HUDEP-2 (cell line): ENCODE measurements at regions not wholly inside any gene's neighbourhood (a gene's known extent, or its start where the extent isn't known, plus 50 kb on each side); places are given as distances from the start of the nearest gene placed in this dataset.
"Not testable (repeated sequence)": the region's sequence is repeated elsewhere in the genome, so short reads cannot be mapped to it uniquely, and the experiment has no call there.

Experiments used
- DNase-seq, 76 experiments: peaks; one replicate each; lab custom pipeline; 2025; ENCODE audit not compliant: unreplicated experiment in 76 of 76; lab: John Stamatoyannopoulos, UW

DNA sequence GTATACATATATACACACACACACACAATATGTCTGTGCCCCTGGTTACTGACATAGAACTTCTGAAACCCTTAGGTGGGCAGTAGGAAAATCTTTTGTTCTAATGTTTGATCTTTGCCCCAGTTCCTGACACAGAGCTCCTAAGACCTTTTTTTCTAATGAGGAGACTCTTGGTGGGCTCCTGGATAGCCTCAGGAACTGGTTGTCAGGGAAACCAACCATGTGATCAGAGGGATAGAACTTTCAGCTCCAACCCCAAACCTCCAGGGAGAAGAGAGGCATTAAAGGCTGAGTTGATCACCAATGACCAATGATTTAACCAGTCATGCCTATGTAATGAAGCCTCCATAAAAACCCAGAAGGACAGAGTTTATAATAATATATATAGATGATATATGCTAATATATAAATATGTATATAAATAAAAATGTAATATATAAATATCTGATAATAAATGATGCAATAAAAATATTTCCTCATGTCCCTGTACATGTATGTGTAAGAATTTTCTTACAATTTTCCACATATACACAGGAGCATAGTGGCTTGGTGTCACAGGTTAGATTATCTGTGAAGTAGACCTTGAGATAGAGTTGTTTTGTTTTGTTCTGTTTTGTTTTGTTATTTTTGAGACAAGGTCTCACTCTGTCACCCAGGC is 93.3 kb downstream of the GPX5 start:
- DNase-seq: no peak

GRCh38 chr6:28621268-28621667 is 95.6 kb downstream of the GPX5 start:
- DNase-seq: not testable (repeated sequence)

- not testable (repeated sequence) for DNase-seq
Observed at GRCh38 chr6:28623242-28623641, 97.6 kb downstream of the GPX5 start.

DNA sequence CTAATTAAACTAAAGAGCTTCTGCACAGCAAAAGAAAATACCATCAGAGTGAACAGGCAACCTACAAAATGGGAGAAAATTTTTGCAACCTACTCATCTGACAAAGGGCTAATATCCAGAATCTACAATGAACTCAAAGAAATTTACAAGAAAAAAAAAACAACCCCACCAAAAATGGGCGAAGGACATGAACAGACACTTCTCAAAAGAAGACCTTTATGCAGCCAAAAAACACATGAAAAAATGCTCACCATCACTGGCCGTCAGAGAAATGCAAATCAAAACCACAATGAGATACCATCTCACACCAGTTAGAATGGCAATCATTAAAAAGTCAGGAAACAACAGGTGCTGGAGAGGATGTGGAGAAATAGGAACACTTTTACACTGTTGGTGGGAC is 100.7 kb downstream of the GPX5 start:
- not testable (repeated sequence) for DNase-seq

DNA sequence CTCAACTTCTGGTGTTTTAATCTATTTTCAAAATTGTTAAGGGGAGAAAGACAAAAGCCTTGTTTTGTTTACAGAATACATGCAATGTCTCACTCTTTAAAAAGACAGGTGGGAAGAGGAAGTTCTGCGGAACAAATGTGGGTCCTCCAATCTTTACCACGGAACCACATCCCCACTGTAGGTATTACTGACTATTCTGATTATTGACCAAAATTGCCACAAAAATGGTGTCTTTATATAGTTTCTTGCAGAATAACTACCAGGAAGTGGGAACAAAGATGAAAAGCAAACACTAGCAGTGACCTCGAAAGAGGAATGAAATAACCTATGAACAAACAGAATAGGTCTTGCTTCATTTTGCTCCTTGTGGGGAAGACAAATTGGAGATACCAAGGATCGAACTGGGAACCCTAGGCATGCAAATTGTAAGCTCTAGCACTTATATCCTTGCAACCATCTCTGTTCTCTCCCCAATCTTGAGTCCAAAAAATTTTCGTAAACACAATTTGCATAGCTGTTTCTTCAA is 106.7 kb downstream of the GPX5 start:
- DNase-seq: no peak

DNA sequence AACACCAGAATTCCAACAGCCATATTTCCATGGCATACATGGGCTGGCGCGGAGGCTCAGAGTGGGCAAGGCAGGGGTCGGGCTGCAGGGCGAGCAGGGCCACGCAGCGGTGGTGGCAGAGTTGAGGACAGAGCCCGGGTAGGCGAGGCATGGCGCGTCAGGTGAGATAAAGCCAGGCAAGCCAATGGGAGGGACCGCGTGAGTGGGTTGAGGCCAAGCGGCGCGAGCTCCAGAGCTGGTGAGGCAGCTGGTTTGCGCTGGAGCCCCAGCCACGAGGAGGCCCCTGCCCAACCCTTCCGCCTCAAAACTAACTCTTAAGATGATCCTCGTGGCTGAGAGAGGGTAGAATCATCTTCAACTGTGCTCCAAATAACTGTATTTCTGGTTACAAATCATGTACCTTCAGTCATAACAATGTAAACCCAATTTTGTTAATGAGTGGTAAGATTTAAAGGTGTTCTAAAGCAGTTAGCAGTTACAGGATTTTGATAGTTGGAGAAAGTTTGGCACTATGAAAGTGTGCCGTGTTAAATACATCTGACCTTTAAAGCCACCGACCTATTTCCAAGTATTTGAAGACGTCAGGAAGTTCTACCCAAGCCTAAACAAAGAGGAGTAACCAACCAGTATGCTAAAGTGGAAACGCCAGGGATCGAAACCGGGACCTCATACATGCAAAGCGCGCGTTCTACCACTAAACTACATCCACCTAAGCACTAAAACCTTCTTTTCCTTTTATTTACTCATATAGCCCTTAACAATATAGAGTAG is 107.9 kb downstream of the GPX5 start:
- DNase-seq: no peak

- peak in 1 of 76 experiments; percentile 48 for DNase-seq
Observed at GRCh38 chr6:28634411-28634760, 108.7 kb downstream of the GPX5 start.

- peak in 59 of 76 experiments; percentile 15 to 79 (median 50) for DNase-seq
Observed at GRCh38 chr6:28634761-28635546, 109.3 kb downstream of the GPX5 start.

- peak in 1 of 76 experiments; percentile 12 for DNase-seq
Observed at GRCh38 chr6:28635547-28636158, 110.0 kb downstream of the GPX5 start.

GRCh38 chr6:28638787-28639430 is 113.2 kb downstream of the GPX5 start:
- no peak for DNase-seq

- DNase-seq: not testable (repeated sequence)
Observed at GRCh38 chr6:28639445-28640290, 114.0 kb downstream of the GPX5 start.

DNA sequence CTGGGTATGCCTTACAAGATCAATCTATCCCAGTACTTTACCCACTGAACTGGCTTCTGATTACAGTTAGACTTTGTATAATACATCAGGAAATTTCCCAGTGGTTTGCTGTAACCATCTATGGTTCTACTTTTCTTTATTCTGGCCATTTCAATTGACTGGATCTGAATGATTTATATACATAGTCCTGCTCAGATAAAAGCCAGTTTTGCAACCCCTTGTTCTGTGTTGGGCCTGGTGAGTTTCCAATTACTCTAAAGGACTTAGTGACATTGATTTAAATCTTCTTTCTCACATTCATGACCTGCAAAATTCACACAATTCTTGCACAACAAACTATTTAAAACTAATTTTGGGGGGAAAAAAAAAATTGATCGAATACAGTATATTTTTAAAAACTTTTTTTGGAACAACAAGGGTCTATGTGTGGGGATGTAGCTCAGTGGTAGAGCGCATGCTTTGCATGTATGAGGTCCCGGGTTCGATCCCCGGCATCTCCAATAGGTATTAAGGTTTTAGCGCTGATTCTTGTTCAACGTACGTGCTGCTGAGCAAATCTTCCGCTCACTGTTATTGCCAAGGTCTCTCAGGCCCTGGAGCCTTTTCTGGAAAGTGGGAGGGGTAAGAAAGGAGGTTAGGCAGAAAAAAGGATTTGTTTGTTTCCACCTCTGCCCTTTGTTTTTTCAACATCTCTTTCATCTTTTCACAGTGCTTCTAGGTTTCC is 117.5 kb downstream of the GPX5 start:
- peak in 67 of 76 experiments; percentile 34 to 90 (median 59) for DNase-seq

DNA sequence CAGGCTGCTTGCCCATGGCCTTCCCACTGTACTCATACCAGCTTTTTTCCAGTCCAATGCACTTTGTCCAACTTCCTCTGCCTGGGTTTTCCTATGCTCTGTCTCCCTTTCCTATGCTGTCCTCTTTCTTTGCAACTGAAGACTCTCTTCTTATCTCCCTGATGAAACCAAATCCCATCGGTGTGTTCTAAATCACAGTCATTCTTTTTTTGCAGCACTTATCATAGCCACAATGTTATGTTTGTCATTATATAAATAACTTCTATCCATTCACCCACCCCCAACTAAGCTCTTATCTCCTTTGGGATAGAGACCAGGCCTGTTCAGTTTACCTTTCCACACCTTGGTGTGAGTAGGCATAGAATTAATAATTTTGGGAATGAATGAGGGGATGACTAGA is 121.0 kb downstream of the GPX5 start:
- no peak for DNase-seq

DNA sequence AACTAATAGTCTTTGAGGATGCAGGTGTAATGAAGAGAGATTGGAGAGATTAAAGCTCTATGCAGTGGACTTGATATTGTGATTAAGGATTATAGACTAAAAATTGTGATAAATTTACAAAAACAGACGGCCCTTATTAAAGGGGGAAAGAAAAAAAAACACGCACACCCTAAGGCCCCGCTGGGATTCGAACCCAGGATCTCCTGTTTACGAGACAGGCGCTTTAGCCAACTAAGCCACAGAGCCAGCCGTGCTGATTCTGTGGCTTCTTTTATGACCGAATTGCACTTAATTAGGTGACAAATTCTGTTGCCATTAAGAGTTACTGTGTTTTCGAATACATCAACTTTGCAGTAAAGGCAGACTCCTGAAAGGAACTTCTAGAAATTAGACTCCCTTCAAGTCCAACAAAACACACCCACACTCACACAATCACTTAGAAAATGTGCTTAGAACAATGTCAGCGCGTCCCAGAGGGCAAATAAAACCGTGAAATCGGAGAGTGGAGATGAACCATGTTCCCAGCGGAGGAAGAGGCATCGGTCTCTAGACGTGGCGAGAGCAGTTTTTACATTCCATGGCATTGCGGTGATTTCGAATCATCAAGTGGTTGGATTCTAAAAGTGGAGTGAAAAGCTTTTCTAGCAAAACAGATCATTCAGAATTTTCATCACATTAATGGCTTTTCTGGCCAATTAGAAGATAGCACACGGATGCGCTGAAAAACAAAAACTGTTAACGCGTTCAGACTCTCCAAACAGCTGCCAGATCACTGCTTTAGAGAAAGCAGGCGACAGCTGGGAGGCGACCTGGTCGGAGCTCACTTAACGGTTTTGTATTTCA is 122.6 kb downstream of the GPX5 start:
- peak in 72 of 76 experiments; percentile 32 to 95 (median 82) for DNase-seq

- peak in 11 of 76 experiments; percentile 16 to 60 (median 39) for DNase-seq
Observed at GRCh38 chr6:28648878-28649375, 123.2 kb downstream of the GPX5 start.

GRCh38 chr6:28651161-28651560 is 125.5 kb downstream of the GPX5 start:
- no peak for DNase-seq

GRCh38 chr6:28653876-28654275 is 128.2 kb downstream of the GPX5 start:
- DNase-seq: peak in 1 of 76 experiments; percentile 8

DNA sequence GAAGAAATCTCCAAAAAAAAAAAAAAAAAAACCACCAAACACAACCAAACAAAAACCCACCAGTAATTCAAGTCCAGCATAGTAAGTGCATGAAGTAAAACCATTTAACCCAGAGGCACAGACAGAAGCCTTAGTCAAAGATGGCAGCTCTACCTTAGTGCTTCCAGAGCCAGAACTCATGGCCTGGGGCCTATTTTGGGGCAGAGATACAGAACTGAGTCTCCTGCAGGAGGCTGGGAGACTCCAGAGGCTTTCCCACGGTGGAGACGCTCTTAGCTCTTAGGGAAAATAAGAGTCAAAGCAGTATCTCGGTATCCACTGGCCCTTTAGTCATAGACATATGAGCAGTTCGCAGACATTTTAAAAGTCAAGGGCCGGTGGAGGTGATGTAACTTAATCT is 129.5 kb downstream of the GPX5 start:
- DNase-seq: no peak
